Naive B cell (primary cell): ENCODE measurements at regions not wholly inside any gene's neighbourhood (a gene's known extent, or its start where the extent isn't known, plus 50 kb on each side); places are given as distances from the start of the nearest gene placed in this dataset.

Experiments
- ATAC-seq, 2 donors: fragments of 150-1000 bp; cut with Tn5 transposase; 2 replicates each; pipeline ENCODE4 v1.10.0; 2021; ENCODE audit warnings: low read depth in 2 of 2, mild to moderate bottlenecking in 2 of 2, moderate library complexity in 2 of 2
- DNase-seq: peaks from one replicate; pipeline ENCODE4 v3.0.0; 2022
- H3K27ac Mint-ChIP-seq, 6 donors: one replicate each; pipeline ENCODE4 v1.8.0; 2020 to 2022; ENCODE audit warnings: mild to moderate bottlenecking in 6 of 6, mixed read lengths in 6 of 6, moderate library complexity in 5 of 6, inconsistent platforms in 2 of 6
- H3K27me3 Mint-ChIP-seq, 3 donors: one replicate each; pipeline ENCODE4 v1.8.0; 2021 to 2022; ENCODE audit warnings: mixed read lengths in 3 of 3, mild to moderate bottlenecking in 1 of 3
- H3K36me3 Mint-ChIP-seq, 2 donors: one replicate each; pipeline ENCODE4 v1.8.0; 2020 to 2022; ENCODE audit warnings: mixed read lengths in 2 of 2, inconsistent platforms in 1 of 2, mild to moderate bottlenecking in 1 of 2
- H3K4me1 Mint-ChIP-seq, 3 donors: one replicate each; pipeline ENCODE4 v1.8.0; 2020 to 2022; ENCODE audit warnings: mixed read lengths in 3 of 3, inconsistent platforms in 1 of 3, mild to moderate bottlenecking in 1 of 3, moderate library complexity in 1 of 3
- H3K4me3 Mint-ChIP-seq, 8 donors: one replicate each; pipeline ENCODE4 v1.8.0; 2020 to 2022; ENCODE audit warnings: mild to moderate bottlenecking in 8 of 8, mixed read lengths in 8 of 8, moderate library complexity in 8 of 8, inconsistent platforms in 2 of 8
- H3K9me3 Mint-ChIP-seq, 7 donors: one replicate each; pipeline ENCODE4 v1.8.0; 2020 to 2022; ENCODE audit warnings: mixed read lengths in 7 of 7, mild to moderate bottlenecking in 5 of 7, inconsistent platforms in 2 of 7, moderate library complexity in 1 of 7

DNA sequence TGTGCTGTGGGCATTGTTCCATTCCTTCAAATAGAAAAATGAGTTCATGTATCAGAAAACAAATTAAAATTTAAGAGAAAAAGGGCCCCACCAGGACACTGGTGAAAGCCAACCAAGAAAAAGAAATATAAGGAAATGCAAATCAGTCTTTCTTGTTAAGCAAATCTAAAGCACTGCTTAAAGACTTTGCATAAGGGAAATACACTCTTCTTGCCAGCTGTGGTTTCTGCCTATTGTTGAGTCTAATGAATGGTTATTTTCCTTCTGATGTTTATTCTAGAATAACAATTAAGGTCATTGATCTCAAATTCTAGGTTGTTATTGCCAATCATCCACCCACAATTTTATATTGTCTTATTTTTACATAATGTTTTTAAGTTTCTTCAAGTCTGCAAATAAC lies 158.6 kb upstream of the SNX7 start:
- H3K27me3 Mint-ChIP-seq = no peaks in the 10 kb centered on the region
- H3K4me1 Mint-ChIP-seq = no peaks in the 10 kb centered on the region
- ATAC-seq = no peak

DNA sequence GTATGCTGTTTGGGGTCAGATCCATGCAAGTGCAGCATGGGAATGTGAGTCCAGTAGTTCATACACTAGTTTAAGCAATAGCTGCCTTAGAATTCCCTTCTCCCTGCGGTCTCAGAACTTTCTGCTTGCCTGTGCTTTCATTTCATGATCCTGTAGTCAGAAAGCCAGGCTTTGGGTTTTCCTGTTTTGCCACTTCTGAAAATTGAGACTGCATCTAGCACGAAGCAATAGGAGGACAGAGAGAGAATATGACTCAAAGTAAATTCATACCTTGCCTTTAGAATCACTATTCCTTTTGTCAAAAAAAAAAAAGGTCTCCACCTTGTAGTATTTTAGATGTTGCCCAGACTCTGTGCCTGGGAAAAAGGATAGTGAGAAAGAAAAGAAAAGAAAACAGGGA lies 161.2 kb upstream of the SNX7 start:
- ATAC-seq (no peak), DNase-seq (no peak)
- H3K27me3 Mint-ChIP-seq = no peaks in the 10 kb centered on the region
- H3K4me3 Mint-ChIP-seq = no peak overlapping the region
- no peaks in the 10 kb centered on the region for H3K4me1 Mint-ChIP-seq
- H3K27ac Mint-ChIP-seq = no peak overlapping the region
- peaks cover 3 to 21% (median 5%) of the 10 kb centered on the region in 7 donors for H3K9me3 Mint-ChIP-seq
- H3K36me3 Mint-ChIP-seq = peaks cover 0 to 8% of the 10 kb centered on the region in 2 donors

More for the DNA sequence above, 158.6 kb upstream of the SNX7 start:
- no peak overlapping the region for H3K27ac Mint-ChIP-seq
- H3K9me3 Mint-ChIP-seq = peaks cover 11 to 45% (median 17%) of the 10 kb centered on the region in 7 donors
- DNase-seq = no peak
- no peak overlapping the region for H3K4me3 Mint-ChIP-seq
- peaks cover 0 to 16% of the 10 kb centered on the region in 2 donors for H3K36me3 Mint-ChIP-seq

DNA sequence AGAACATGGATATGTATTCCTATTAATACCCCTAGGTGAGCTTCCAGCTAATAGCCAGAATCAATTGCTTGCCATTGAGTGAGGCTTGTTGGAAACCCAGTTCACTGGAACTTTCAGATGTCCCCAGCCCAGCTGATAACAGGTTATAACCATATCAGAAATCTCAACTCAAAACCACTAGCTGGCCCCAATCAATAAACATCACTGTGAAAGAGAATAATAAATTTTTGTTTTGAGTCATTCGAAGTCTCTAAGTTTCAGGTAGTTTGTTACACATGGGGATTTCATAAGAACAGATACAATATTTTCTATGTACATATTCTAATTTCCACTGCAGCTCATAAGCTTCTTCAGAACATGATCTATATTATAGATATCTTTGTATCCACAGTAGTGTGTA lies 162.9 kb upstream of the SNX7 start:
- Mint-ChIP-seq H3K36me3 (no peaks in the 10 kb centered on the region), H3K9me3 (peaks cover 2 to 18% (median 6%) of the 10 kb centered on the region in 7 donors), H3K27me3 (no peaks in the 10 kb centered on the region), H3K4me3 (no peak overlapping the region), H3K27ac (no peak overlapping the region), H3K4me1 (no peaks in the 10 kb centered on the region)
- no peak for ATAC-seq
- no peak for DNase-seq

DNA sequence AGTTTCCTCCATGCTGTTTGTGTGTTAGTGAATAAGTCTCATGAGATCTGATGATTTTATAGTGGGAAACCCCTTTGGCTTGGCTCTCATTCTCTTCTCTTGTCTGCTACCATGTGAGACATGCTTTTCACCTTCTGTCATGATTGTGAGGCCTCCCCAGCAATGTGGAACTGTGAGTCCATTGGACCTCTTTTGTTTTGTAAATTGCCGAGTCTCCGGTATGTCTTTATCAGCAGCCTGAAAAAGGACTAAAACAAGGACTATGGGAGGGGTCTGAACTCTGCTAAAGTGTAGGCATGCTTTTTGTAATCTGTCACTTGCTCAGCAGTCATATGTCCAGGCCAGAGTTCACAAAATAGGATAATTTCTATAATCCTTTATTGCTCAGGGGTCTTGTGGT lies 164.0 kb upstream of the SNX7 start:
- no peak overlapping the region for H3K27ac Mint-ChIP-seq
- no peak overlapping the region for H3K4me3 Mint-ChIP-seq
- ATAC-seq = no peak
- no peak for DNase-seq
- H3K36me3 Mint-ChIP-seq = no peaks in the 10 kb centered on the region
- H3K4me1 Mint-ChIP-seq = no peaks in the 10 kb centered on the region
- H3K27me3 Mint-ChIP-seq = no peaks in the 10 kb centered on the region
- H3K9me3 Mint-ChIP-seq = peaks cover 2 to 18% (median 6%) of the 10 kb centered on the region in 7 donors

DNA sequence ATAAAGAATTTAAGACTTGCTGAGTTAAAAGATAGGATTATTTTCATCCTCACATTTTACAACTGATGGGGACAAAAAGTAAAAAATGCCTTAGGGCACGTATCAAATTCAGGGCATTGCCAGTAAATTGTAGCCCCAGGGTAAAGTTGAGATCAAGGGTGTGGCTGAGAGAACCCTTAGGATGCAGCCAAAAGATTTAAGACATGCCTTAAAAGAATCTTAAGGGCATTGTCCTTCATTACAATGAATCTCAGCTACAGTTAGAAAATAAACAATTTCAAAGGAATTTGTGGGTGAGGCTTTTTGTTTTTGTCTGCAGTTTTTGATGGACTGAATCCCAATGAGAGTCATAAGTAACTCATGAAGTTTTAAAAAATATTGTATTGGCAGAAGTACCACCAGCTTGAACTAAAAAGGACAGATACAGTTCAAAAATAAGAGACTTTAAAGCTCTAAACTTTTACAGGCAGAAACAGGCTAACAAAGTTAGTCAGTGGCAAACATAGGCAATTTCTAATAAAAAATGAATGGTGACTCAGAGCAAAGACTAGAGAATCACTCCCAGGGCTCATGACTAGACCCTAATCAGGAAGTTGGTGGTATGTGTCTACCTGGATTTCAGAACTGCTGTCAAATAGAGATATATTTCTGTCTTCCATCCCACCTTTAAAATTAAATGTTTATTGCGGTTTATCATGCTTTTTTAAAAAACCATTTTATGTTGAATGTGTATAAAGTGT lies 165.1 kb upstream of the SNX7 start:
- H3K36me3 Mint-ChIP-seq = no peaks in the 10 kb centered on the region
- DNase-seq (no peak), ATAC-seq (no peak)
- H3K9me3 Mint-ChIP-seq = peaks cover 0 to 9% (median 2%) of the 10 kb centered on the region in 7 donors
- H3K4me3 Mint-ChIP-seq = no peak overlapping the region
- no peaks in the 10 kb centered on the region for H3K27me3 Mint-ChIP-seq
- H3K27ac Mint-ChIP-seq = no peak overlapping the region
- no peaks in the 10 kb centered on the region for H3K4me1 Mint-ChIP-seq

DNA sequence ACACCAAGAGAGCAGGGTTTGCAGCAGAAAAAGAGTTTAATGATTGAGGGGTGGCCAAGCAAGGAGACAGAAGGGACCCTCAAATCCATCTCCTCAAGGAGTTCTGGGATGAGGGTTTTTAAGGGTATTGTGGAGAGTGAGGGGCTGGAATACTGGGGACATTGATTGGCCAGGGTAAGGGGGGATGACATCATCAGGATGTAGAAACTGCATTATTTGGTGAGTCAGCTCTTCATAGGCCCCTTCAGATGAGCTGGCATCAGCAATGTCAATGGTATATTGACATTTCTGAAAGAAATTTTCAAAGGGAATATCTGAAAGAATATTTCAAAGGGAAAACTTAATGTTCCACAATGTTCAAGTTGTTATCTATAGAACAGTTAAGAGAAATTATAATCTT lies 168.1 kb upstream of the SNX7 start:
- DNase-seq (no peak), ATAC-seq (no peak)
- no peaks in the 10 kb centered on the region for H3K4me1 Mint-ChIP-seq
- peaks cover 0 to 2% (median 0%) of the 10 kb centered on the region in 7 donors for H3K9me3 Mint-ChIP-seq
- no peak overlapping the region for H3K27ac Mint-ChIP-seq
- no peaks in the 10 kb centered on the region for H3K27me3 Mint-ChIP-seq
- H3K4me3 Mint-ChIP-seq = no peak overlapping the region
- H3K36me3 Mint-ChIP-seq = no peaks in the 10 kb centered on the region

DNA sequence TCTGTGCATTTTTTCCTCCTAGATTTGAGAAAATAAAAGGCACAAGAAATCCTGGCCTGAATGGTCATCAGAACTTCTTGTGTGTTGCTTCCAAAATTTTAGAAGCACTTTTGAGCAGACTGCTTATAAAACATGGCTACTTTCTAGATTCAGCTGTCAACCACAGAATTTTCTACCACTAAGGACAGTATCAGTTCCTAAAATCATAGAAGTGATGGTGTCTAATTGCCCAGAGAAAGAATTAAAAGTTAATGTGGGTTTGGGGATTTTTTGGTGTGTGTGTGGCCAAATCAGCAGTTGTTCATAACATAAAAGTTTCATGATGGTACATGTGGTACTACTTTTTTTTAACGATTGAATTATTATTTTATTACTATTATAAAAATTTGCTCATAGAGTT lies 171.4 kb upstream of the SNX7 start:
- H3K27me3 Mint-ChIP-seq = no peaks in the 10 kb centered on the region
- no peaks in the 10 kb centered on the region for H3K36me3 Mint-ChIP-seq
- no peak overlapping the region for H3K27ac Mint-ChIP-seq
- peaks cover 0 to 2% (median 0%) of the 10 kb centered on the region in 7 donors for H3K9me3 Mint-ChIP-seq
- ATAC-seq = no peak
- no peak overlapping the region for H3K4me3 Mint-ChIP-seq
- no peak for DNase-seq
- H3K4me1 Mint-ChIP-seq = no peaks in the 10 kb centered on the region

DNA sequence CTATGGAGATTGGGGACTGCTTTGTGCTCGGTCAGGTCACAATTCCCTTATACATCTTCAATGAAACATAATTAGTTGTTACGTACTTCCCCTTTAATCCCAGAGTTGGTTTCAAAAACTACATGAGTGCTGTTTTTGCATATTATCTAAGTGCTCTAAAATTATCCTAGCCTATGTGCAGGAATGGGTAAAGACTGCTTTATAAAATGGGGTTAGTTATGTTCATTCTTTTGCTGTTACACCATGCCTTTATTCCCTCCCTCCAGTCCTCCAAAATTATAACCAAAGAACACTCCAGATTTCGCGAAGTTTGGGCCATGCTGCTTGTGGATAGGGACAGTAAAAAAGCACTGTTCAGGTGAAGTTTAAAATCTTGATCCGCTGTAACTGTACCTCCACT lies 173.9 kb upstream of the SNX7 start:
- Mint-ChIP-seq H3K4me1 (no peaks in the 10 kb centered on the region), H3K27me3 (no peaks in the 10 kb centered on the region), H3K4me3 (no peak overlapping the region), H3K9me3 (peaks cover 0 to 2% (median 0%) of the 10 kb centered on the region in 7 donors), H3K27ac (no peak overlapping the region), H3K36me3 (no peaks in the 10 kb centered on the region)
- ATAC-seq (no peak), DNase-seq (no peak)

DNA sequence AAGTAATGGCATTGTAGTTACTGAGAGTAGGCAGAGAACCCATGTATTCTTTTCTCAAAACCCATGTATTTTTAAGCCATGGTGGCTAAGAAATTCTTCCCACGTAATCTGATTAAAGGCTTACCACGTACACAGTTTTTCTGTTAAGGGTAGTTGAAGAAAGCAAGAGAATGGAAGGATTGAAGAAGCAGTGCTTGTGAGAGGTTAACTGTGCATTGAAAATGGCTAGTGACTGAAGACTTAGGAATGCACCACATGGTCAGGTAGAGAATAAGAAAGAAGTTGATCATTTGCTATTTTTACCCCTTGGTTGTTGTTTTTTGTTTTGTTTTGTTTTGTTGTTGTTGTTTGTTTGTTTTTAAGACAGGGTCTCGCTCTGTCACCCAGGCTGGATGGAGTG lies 178.9 kb upstream of the SNX7 start:
- no peaks in the 10 kb centered on the region for H3K36me3 Mint-ChIP-seq
- H3K27ac Mint-ChIP-seq = peak overlapping the region in 1 of 6 donors; percentile 34
- peaks cover 0 to 2% (median 0%) of the 10 kb centered on the region in 7 donors for H3K9me3 Mint-ChIP-seq
- H3K4me3 Mint-ChIP-seq = no peak overlapping the region
- DNase-seq = no peak
- ATAC-seq = no peak
- H3K27me3 Mint-ChIP-seq = no peaks in the 10 kb centered on the region
- H3K4me1 Mint-ChIP-seq = no peaks in the 10 kb centered on the region

DNA sequence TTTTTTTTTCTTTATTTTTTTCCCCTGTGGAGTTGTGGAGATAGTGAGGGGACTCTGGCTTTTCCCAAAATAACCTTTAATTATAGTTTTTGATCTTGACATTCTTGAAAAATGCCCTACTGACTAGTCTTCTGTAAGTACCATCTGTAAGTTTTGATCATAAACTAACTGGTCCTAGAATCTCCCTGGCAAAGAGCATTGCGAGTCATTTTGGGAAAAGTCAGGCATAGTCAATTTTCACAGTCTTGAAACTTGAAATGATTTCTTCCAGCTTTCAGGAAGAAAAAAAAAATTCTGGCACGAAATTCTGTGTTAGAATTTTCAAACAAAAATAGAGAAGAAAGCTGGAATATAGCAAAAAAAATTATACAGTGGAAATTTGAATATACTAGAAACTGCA lies 181.2 kb upstream of the SNX7 start:
- H3K4me1 Mint-ChIP-seq = no peaks in the 10 kb centered on the region
- H3K27me3 Mint-ChIP-seq = no peaks in the 10 kb centered on the region
- no peak overlapping the region for H3K27ac Mint-ChIP-seq
- no peak for DNase-seq
- H3K36me3 Mint-ChIP-seq = no peaks in the 10 kb centered on the region
- no peak overlapping the region for H3K4me3 Mint-ChIP-seq
- H3K9me3 Mint-ChIP-seq = peaks cover 0 to 4% (median 0%) of the 10 kb centered on the region in 7 donors
- ATAC-seq = no peak

DNA sequence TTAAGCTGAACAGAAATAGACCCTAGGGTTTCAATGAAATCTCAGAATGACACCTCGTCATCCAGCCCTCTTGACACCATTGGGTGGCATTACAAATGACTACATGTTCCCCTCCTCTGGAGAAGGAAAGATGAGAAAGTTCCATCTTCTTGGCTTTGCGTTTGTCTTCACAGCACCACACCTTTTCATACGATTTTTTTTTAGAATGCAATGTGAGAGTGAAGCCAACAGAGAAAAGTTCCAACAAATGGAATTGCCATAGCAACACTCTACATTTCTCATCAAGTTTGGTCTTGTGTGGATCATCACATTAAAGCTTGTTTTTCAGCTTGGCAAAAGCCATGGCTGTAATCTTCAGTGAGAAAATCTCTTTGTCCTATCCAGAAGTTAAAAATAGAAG lies 183.4 kb upstream of the SNX7 start:
- DNase-seq = no peak
- peaks cover 0 to 4% (median 2%) of the 10 kb centered on the region in 7 donors for H3K9me3 Mint-ChIP-seq
- H3K27ac Mint-ChIP-seq = no peak overlapping the region
- ATAC-seq = no peak
- no peak overlapping the region for H3K4me3 Mint-ChIP-seq
- no peaks in the 10 kb centered on the region for H3K27me3 Mint-ChIP-seq
- H3K4me1 Mint-ChIP-seq = no peaks in the 10 kb centered on the region
- no peaks in the 10 kb centered on the region for H3K36me3 Mint-ChIP-seq

DNA sequence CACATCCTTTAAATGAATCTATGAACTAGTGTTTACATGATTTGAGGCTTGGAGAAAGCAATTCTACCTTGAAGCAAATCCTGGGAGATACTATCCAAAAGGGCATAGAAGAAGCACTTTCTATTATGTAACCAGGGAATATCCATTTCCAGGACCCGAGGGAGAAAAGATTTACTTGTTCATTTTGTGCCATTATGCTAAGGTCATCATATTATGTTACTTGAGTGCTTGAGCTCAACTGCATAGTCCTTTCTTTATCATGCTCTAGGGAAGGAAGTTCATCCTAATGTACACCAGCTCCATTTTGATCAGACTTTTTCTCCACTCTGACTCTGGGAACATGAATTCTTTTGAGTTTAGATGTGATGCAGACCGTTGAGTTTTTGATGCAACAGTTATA lies 188.6 kb upstream of the SNX7 start:
- no peaks in the 10 kb centered on the region for H3K27me3 Mint-ChIP-seq
- DNase-seq (no peak), ATAC-seq (no peak)
- no peak overlapping the region for H3K27ac Mint-ChIP-seq
- peaks cover 0 to 4% (median 2%) of the 10 kb centered on the region in 7 donors for H3K9me3 Mint-ChIP-seq
- no peaks in the 10 kb centered on the region for H3K36me3 Mint-ChIP-seq
- no peaks in the 10 kb centered on the region for H3K4me1 Mint-ChIP-seq
- no peak overlapping the region for H3K4me3 Mint-ChIP-seq

DNA sequence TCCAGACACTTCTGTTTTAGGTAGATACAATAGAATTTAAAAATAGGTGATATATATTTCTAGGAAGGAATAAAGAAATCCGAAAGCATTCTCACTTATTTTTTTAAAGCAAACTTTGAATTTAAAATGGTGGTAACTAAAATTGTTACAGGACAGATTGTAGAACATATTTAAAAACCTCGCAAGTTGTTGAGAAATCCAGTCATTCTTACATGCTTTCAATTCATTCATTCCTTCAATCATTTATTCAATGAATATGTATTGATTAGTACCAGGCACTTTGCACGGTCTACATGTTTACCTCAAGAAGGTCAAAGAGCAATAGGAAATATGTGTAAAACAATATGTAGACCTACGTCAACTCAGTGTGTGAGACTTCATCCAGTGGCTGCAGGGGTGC lies 189.9 kb upstream of the SNX7 start:
- H3K9me3 Mint-ChIP-seq = peaks cover 0 to 4% (median 2%) of the 10 kb centered on the region in 7 donors
- no peaks in the 10 kb centered on the region for H3K27me3 Mint-ChIP-seq

DNA sequence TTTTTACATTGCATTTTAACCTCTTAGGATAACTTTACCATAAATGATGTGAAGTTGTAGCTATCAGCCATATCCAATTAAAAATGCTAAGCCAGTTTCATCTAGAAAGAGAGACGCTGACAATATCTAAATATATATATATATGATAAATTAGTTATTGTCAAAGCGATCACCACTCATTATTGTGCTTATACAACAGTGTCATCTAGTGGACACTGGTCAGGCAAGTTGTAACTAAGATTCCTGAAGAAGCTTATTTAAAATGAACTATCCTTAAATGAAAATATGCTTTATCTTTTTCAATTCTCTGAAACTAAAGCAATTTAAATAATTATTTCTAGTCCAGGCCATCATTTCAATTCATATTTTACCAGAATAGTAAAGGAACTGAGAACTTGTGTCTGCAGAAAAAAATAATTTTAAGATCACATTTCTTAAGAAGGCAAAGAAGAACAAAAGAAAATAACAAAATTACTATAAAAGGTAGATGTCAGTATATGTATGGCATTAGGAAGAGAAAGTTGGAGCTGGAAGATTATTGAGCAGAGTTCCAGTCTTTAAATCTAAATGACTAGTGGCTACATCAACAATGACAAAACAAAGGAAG lies 193.3 kb upstream of the SNX7 start:
- no peaks in the 10 kb centered on the region for H3K4me1 Mint-ChIP-seq
- no peaks in the 10 kb centered on the region for H3K36me3 Mint-ChIP-seq
- H3K9me3 Mint-ChIP-seq = no peaks in the 10 kb centered on the region
- DNase-seq (no peak), ATAC-seq (no peak)
- H3K27me3 Mint-ChIP-seq = no peaks in the 10 kb centered on the region
- peak overlapping the region in 1 of 6 donors; percentile 64 for H3K27ac Mint-ChIP-seq
- no peak overlapping the region for H3K4me3 Mint-ChIP-seq

More for the DNA sequence above, 189.9 kb upstream of the SNX7 start:
- no peak for ATAC-seq
- H3K36me3 Mint-ChIP-seq = no peaks in the 10 kb centered on the region
- H3K27ac Mint-ChIP-seq = no peak overlapping the region
- no peak overlapping the region for H3K4me3 Mint-ChIP-seq
- no peaks in the 10 kb centered on the region for H3K4me1 Mint-ChIP-seq
- no peak for DNase-seq
